GM21529 (cell line): ENCODE measurements at regions not wholly inside any gene's neighbourhood (a gene's known extent, or its start where the extent isn't known, plus 50 kb on each side); places are given as distances from the start of the nearest gene placed in this dataset.
"Not testable (repeated sequence)": the region's sequence is repeated elsewhere in the genome, so short reads cannot be mapped to it uniquely, and the experiment has no call there.

Experiments used
- ATAC-seq: cut with Tn5 transposase; IDR thresholded peaks from one replicate; pipeline ENCODE4 v1.9.1; 2021; ENCODE audit not compliant: unreplicated experiment

DNA sequence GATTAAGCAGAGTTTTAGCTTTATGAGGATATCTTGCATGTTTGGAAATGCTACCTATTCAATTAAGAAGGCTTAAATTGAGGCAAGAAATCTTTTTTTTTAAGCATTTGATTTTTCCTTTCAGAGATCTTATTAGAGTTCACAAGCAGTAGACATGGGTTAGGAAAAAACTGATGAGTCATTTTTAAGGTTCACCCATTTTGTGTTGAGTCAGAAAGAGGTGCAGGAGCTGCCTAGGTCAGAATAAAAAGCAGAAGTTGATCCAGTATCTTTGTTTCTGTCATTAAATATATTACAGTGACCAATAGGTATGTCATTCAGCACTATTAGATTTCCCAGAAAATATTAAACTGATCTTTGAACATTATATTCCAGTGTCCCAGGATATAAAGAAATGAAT, 306.8 kb downstream of the LMBRD1 start:
- no peak for ATAC-seq

DNA sequence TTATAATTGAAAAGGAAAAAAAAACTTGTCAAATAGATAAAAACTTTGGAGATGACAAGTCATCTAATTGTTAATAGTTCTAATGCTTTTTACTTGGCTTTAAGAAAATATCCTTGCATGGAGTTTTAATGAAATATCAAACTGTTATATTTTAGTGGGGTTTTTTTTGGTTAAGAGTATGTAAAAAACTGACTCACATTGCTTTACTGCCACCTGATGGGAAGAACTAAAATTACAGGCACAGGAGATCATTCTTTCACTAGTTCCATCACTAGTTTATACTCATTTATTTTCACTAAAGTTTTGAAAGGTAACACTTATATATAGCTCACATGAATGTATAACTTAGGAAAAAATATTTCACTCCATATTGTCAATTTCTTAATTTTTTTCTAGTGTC, 309.1 kb downstream of the LMBRD1 start:
- no peak for ATAC-seq

DNA sequence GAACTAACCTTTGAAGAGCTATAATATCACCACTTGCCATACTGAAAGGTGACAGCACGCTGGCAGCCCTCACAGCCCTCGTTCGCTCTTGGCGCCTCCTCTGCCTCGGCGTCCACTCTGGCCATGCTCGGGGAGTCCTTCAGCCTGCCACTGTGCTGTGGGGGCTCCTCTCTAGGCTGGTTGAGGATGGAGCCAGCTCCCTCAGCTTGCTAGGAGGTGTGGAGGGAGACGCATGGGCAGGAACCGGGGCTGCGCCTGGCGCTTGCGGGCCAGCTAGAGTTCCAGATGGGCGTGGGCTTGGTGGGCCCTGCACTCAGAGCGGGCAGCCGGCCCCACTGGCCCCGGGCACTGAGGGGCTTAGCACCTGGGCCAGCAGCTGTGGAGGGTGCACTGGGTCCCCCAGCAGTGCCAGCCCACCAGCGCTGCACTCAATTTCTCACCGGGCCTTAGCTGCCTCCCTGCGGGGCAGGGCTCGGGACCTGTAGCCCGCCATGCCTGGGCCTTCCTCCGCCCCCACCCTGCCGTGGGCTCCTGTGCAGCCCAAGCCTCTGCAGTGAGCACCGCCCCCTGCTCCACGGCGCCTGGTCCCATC, 329.7 kb downstream of the LMBRD1 start:
- ATAC-seq = no peak

GRCh38 chr6:69465866-69466265, 330.9 kb downstream of the LMBRD1 start:
- ATAC-seq = no peak

- ATAC-seq = no peak
Observed at GRCh38 chr6:69456086-69456485, 340.7 kb downstream of the LMBRD1 start.

DNA sequence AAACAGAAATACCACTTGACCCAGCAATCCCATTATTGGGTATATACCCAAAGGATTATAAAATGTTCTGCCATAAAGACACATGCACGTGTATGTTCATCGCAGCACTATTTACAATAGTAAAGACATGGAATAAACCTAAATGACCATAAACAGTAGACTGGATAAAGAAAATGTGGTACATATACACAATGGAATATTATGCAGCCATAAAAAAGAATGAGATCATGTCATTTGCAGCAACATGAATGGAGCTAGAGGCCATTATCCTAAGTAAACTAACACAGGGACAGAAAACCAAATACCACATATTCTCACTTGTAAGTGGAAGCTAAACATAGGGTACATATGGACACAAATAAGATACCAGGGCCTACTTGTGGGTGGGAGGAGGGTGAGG, 342.2 kb downstream of the LMBRD1 start:
- not testable (repeated sequence) for ATAC-seq

DNA sequence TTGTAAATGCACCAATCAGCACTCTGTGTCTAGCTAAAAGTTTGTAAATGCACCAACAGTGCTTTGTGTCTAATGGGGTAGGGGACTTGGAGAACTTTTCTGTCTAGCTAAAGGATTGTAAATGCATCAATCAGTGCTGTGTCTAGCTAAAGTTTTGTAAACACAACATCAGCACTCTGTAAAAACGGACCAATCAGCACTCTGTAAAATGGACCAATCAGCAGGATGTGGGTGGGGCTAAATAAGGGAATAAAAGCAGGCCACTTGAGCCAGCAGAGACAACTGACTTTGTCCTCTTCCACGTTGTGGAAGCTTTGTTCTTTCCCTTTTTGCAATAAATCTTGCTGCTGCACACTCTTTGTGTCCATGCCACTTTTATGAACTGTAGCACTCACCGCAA, 346.3 kb downstream of the LMBRD1 start:
- not testable (repeated sequence) for ATAC-seq

GRCh38 chr6:69449887-69450286, 346.9 kb downstream of the LMBRD1 start:
- ATAC-seq = no peak
